ENCODE measurements at regions not wholly inside any gene's neighbourhood (a gene's known extent, or its start where the extent isn't known, plus 50 kb on each side); places are given as distances from the start of the nearest gene placed in this dataset.
"Not testable (repeated sequence)": the region's sequence is repeated elsewhere in the genome, so short reads cannot be mapped to it uniquely, and the experiment has no call there.

- no peak for DNase-seq
Measured at GRCh38 chr5:62046191-62046590, 259.8 kb upstream of the KIF2A start.

- DNase-seq, result no peak
Measured at GRCh38 chr5:62051747-62052146, 254.3 kb upstream of the KIF2A start.

- no peak for DNase-seq
Measured at GRCh38 chr5:62059960-62060359, 246.0 kb upstream of the KIF2A start.

- DNase-seq, result no peak
Measured at GRCh38 chr5:62065050-62065449, 241.0 kb upstream of the KIF2A start.

- no peak for DNase-seq
Measured at GRCh38 chr5:62066761-62067277, 239.2 kb upstream of the KIF2A start.

- no peak for DNase-seq
Measured at GRCh38 chr5:62068554-62068953, 237.5 kb upstream of the KIF2A start.

GRCh38 chr5:62077387-62077786, 228.6 kb upstream of the KIF2A start:
- DNase-seq, result no peak

GRCh38 chr5:62077823-62078550, 228.0 kb upstream of the KIF2A start:
- DNase-seq, result no peak

GRCh38 chr5:62082370-62082801, 223.6 kb upstream of the KIF2A start:
- DNase-seq, result no peak

- DNase-seq, result no peak
Measured at GRCh38 chr5:62083247-62083646, 222.8 kb upstream of the KIF2A start.

- no peak for DNase-seq
Measured at GRCh38 chr5:62083661-62084060, 222.3 kb upstream of the KIF2A start.

- DNase-seq, result no peak
Measured at GRCh38 chr5:62084391-62084790, 221.6 kb upstream of the KIF2A start.

GRCh38 chr5:62090953-62091352, 215.1 kb upstream of the KIF2A start:
- DNase-seq, result no peak

GRCh38 chr5:62093411-62093810, 212.6 kb upstream of the KIF2A start:
- DNase-seq, result no peak

GRCh38 chr5:62093976-62094375, 212.0 kb upstream of the KIF2A start:
- peak; percentile 57 for DNase-seq

GRCh38 chr5:62097361-62097760, 208.6 kb upstream of the KIF2A start:
- no peak for DNase-seq

- DNase-seq, result no peak
Measured at GRCh38 chr5:62100201-62100600, 205.8 kb upstream of the KIF2A start.

GRCh38 chr5:62103863-62104262, 202.1 kb upstream of the KIF2A start:
- not testable (repeated sequence) for DNase-seq

- DNase-seq, result no peak
Measured at GRCh38 chr5:62111428-62111827, 194.6 kb upstream of the KIF2A start.

GRCh38 chr5:62112689-62113228, 193.2 kb upstream of the KIF2A start:
- no peak for DNase-seq

GRCh38 chr5:62115014-62115413, 191.0 kb upstream of the KIF2A start:
- DNase-seq, result no peak

- no peak for DNase-seq
Measured at GRCh38 chr5:62124266-62124665, 181.7 kb upstream of the KIF2A start.

GRCh38 chr5:62126090-62126489, 179.9 kb upstream of the KIF2A start:
- DNase-seq, result no peak

- DNase-seq, result no peak
Measured at GRCh38 chr5:62127098-62127736, 178.8 kb upstream of the KIF2A start.

Measured in NCI-H526 treated with DMSO at 0.1 percent for 48 hours (cell line).